GM19023 (cell line): ENCODE measurements at regions not wholly inside any gene's neighbourhood (a gene's known extent, or its start where the extent isn't known, plus 50 kb on each side); places are given as distances from the start of the nearest gene placed in this dataset.

Experiments
- ATAC-seq: cut with Tn5 transposase; IDR thresholded peaks from one replicate; pipeline ENCODE4 v1.9.1; 2021; ENCODE audit warnings: mild to moderate bottlenecking, moderate library complexity; ENCODE audit not compliant: unreplicated experiment

GRCh38 chr2:225735844-225736243, 336.3 kb downstream of the NYAP2 start:
- ATAC-seq, result no peak

DNA sequence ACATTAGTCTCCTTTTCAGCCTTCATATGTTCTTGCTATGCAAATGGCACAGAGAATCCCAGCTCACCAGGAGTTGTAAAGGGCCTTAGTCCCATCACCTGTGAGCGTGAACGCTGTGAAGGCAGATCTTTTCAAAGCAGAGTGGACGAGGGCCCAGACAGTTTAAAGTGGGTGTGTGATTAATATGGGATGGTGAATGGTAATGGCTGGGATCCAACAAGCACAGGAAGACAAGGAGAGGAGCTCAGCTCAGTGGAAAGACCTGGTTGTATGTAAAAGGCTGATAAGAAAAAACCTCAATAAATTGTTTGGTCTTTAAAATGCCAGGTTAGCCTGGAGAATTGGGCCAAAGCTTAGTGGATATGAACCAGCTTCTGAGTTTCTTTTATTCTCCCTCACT, 326.2 kb downstream of the NYAP2 start:
- ATAC-seq, result no peak
